ENCODE measurements at regions not wholly inside any gene's neighbourhood (a gene's known extent, or its start where the extent isn't known, plus 50 kb on each side); places are given as distances from the start of the nearest gene placed in this dataset.

GRCh38 chr12:78683626-78684025 lies 180.9 kb upstream of the SYT1 start:
- H3K27ac ChIP-seq: no peak overlapping the region
- H3K27me3 ChIP-seq: no peaks in the 10 kb centered on the region
- no peak for TF ChIP-seq CTCF (IDR thresholded peaks at IDR 0.05)
- ATAC-seq: no peak
- no peaks in the 10 kb centered on the region for H3K9me3 ChIP-seq
- DNase-seq: no peak
- H3K4me1 ChIP-seq: no peaks in the 10 kb centered on the region
- no peak overlapping the region for H3K4me3 ChIP-seq
- intact Hi-C loops (cut with DNase I): no loop called here
- no peaks in the 10 kb centered on the region for H3K36me3 ChIP-seq

- Histone ChIP-seq H3K27me3 (no peaks in the 10 kb centered on the region), H3K4me3 (no peak overlapping the region), H3K36me3 (no peaks in the 10 kb centered on the region), H3K27ac (no peak overlapping the region), H3K9me3 (no peaks in the 10 kb centered on the region), H3K4me1 (no peaks in the 10 kb centered on the region)
- no peak for ATAC-seq
- no peak for DNase-seq
- intact Hi-C loops (cut with DNase I): no loop called here
- TF ChIP-seq CTCF (IDR thresholded peaks at IDR 0.05): no peak
These were observed 180.2 kb upstream of the SYT1 start for GRCh38 chr12:78684419-78684818.

- intact Hi-C loops (cut with DNase I): no loop called here
- H3K36me3 ChIP-seq: no peaks in the 10 kb centered on the region
- no peaks in the 10 kb centered on the region for H3K4me1 ChIP-seq
- no peaks in the 10 kb centered on the region for H3K9me3 ChIP-seq
- no peak overlapping the region for H3K27ac ChIP-seq
- no peak overlapping the region for H3K4me3 ChIP-seq
- TF ChIP-seq CTCF (IDR thresholded peaks at IDR 0.05): no peak
- DNase-seq: no peak
- no peak for ATAC-seq
- no peaks in the 10 kb centered on the region for H3K27me3 ChIP-seq
These were observed 168.8 kb upstream of the SYT1 start for GRCh38 chr12:78695749-78696148.

- no peak for ATAC-seq
- no peak overlapping the region for H3K27ac ChIP-seq
These were observed 168.3 kb upstream of the SYT1 start for GRCh38 chr12:78696267-78696666.

GRCh38 chr12:78697817-78698415 lies 166.7 kb upstream of the SYT1 start:
- H3K27me3 ChIP-seq: no peaks in the 10 kb centered on the region
- no peaks in the 10 kb centered on the region for H3K9me3 ChIP-seq
- ATAC-seq (no peak), DNase-seq (no peak)
- H3K4me1 ChIP-seq: no peaks in the 10 kb centered on the region
- intact Hi-C loops (cut with DNase I): no loop called here
- no peak for TF ChIP-seq CTCF (IDR thresholded peaks at IDR 0.05)
- H3K27ac ChIP-seq: no peak overlapping the region
- no peak overlapping the region for H3K4me3 ChIP-seq
- no peaks in the 10 kb centered on the region for H3K36me3 ChIP-seq

More at GRCh38 chr12:78696267-78696666, 168.3 kb upstream of the SYT1 start:
- DNase-seq: no peak
- no peaks in the 10 kb centered on the region for H3K9me3 ChIP-seq
- H3K27me3 ChIP-seq: no peaks in the 10 kb centered on the region
- H3K36me3 ChIP-seq: no peaks in the 10 kb centered on the region
- H3K4me3 ChIP-seq: no peak overlapping the region
- no peak for TF ChIP-seq CTCF (IDR thresholded peaks at IDR 0.05)
- intact Hi-C loops (cut with DNase I): no loop called here
- H3K4me1 ChIP-seq: no peaks in the 10 kb centered on the region

GRCh38 chr12:78698747-78699146 lies 165.8 kb upstream of the SYT1 start:
- DNase-seq (no peak), ATAC-seq (no peak)
- no peak for TF ChIP-seq CTCF (IDR thresholded peaks at IDR 0.05)
- H3K27ac ChIP-seq: no peak overlapping the region
- H3K4me3 ChIP-seq: no peak overlapping the region
- H3K36me3 ChIP-seq: no peaks in the 10 kb centered on the region
- H3K4me1 ChIP-seq: no peaks in the 10 kb centered on the region
- no peaks in the 10 kb centered on the region for H3K27me3 ChIP-seq
- intact Hi-C loops (cut with DNase I): no loop called here
- no peaks in the 10 kb centered on the region for H3K9me3 ChIP-seq
